ENCODE measurements at regions not wholly inside any gene's neighbourhood (a gene's known extent, or its start where the extent isn't known, plus 50 kb on each side); places are given as distances from the start of the nearest gene placed in this dataset.
"Not testable (repeated sequence)": the region's sequence is repeated elsewhere in the genome, so short reads cannot be mapped to it uniquely, and the experiment has no call there.

- DNase-seq: not testable (repeated sequence)
Measured at GRCh38 chr16:13336907-13337881, 435.8 kb downstream of the SHISA9 start.

- DNase-seq: no peak
Measured at GRCh38 chr16:13338044-13338443, 436.6 kb downstream of the SHISA9 start.

GRCh38 chr16:13342675-13343074, 441.3 kb downstream of the SHISA9 start:
- DNase-seq: no peak

- DNase-seq: no peak
Measured at GRCh38 chr16:13344001-13344400, 442.6 kb downstream of the SHISA9 start.

- DNase-seq: no peak
Measured at GRCh38 chr16:13348416-13348815, 447.0 kb downstream of the SHISA9 start.

GRCh38 chr16:13350000-13350399, 448.6 kb downstream of the SHISA9 start:
- no peak for DNase-seq

GRCh38 chr16:13351181-13351580, 449.8 kb downstream of the SHISA9 start:
- DNase-seq: no peak

- DNase-seq: no peak
Measured at GRCh38 chr16:13351601-13352217, 450.3 kb downstream of the SHISA9 start.

- not testable (repeated sequence) for DNase-seq
Measured at GRCh38 chr16:13352796-13353195, 451.4 kb downstream of the SHISA9 start.

- not testable (repeated sequence) for DNase-seq
Measured at GRCh38 chr16:13357842-13358241, 456.4 kb downstream of the SHISA9 start.

- no peak for DNase-seq
Measured at GRCh38 chr16:13359835-13360234, 458.4 kb downstream of the SHISA9 start.

GRCh38 chr16:13372421-13372820, 471.0 kb downstream of the SHISA9 start:
- no peak for DNase-seq

- no peak for DNase-seq
Measured at GRCh38 chr16:13376174-13376573, 474.8 kb downstream of the SHISA9 start.

- DNase-seq: no peak
Measured at GRCh38 chr16:13377143-13377542, 475.7 kb downstream of the SHISA9 start.

GRCh38 chr16:13378151-13378550, 476.8 kb downstream of the SHISA9 start:
- DNase-seq: no peak

- no peak for DNase-seq
Measured at GRCh38 chr16:13379266-13379665, 477.9 kb downstream of the SHISA9 start.

GRCh38 chr16:13385156-13386040, 484.0 kb downstream of the SHISA9 start:
- DNase-seq: not testable (repeated sequence)

- DNase-seq: no peak
Measured at GRCh38 chr16:13390093-13390985, 488.9 kb downstream of the SHISA9 start.

GRCh38 chr16:13390986-13391305, 489.5 kb downstream of the SHISA9 start:
- no peak for DNase-seq

GRCh38 chr16:13391337-13391736, 489.9 kb downstream of the SHISA9 start:
- DNase-seq: no peak

- no peak for DNase-seq
Measured at GRCh38 chr16:13392341-13392740, 490.9 kb downstream of the SHISA9 start.

GRCh38 chr16:13393816-13394215, 492.4 kb downstream of the SHISA9 start:
- DNase-seq: no peak
